ENCODE measurements at regions not wholly inside any gene's neighbourhood (a gene's known extent, or its start where the extent isn't known, plus 50 kb on each side); places are given as distances from the start of the nearest gene placed in this dataset.
A peak's percentile ranks its signal among the peaks of the same experiment; 100 is the strongest.

DNA sequence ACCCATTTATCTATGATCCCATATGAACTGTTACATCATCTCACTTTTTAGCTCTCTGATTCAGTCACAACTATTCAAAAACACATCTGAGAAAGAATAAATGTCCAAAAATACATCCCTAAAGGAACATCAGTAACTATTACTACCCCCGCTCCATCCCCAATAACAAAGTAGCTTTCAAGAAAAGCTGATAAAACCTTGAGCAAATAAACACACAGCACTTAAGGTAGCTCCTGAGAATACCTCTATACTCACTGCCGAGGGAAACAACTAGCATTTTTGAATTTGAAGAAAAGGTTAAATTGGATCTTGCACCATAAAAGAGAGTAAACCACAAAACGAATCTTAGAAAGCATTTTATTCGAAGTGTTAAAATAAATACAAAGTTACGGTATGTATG, 63.4 kb downstream of the PMAIP1 start:
- DNase-seq (ENCODE audit: low read depth in 2 of 2) = no peak

DNA sequence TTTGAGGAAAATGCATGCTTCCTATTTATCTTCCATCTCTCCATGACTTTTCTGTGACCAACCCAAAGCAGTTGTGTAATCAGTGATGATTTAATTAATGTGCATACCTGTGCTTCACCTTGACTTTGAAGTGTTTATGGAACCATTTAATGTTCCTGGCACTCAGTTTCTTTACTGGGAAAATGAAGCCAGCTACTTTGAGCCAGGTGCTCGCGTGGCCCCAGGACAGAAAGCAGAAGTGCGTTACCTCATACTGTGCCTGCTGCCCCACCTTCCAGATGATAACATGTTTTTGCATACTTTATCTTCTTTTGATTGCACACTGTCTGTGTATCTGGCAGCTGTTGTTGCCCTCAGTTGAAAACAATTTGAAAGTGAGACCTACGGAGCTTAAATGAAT, 61.3 kb downstream of the PMAIP1 start:
- DNase-seq (ENCODE audit: low read depth in 2 of 2) = no peak

DNA sequence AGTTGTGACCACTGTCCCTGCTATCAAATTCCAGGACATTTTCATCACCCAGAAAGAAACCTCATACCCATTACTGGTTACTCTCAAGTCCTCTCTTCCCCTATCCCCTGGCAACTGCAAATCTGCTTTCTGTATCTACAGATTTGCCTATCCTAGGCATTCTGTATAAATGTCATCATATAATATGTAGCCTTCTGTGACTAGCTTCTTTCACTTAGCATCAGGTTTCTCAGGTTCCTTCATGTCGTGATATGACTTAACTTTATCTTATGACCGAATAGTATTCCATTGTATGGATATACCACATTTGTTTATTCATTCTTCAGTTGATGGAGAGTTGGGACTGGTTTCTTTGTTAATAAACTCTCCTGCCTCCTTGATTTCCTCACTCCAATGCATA, 60.5 kb downstream of the PMAIP1 start:
- no peak for DNase-seq (ENCODE audit: low read depth in 2 of 2)

DNA sequence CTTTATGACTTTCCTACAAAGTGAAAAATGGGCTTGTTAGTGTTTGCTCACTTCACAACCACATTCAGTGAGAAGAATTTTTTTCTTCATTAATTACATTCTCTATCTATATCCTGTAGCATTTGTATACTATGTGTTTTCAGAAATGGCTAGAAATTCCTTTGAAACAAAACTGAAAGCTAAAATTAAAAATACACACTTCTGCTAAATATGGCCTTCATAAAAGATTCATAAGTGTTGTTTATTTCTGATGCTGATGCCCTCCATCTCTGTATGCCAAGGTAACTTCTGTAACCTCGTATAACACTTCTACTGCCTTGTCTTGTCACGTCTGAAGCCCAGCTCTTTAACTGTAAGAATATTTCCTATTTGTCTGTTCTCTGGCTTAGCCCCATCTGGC, 59.8 kb downstream of the PMAIP1 start:
- DNase-seq (ENCODE audit: low read depth in 2 of 2) = no peak

DNA sequence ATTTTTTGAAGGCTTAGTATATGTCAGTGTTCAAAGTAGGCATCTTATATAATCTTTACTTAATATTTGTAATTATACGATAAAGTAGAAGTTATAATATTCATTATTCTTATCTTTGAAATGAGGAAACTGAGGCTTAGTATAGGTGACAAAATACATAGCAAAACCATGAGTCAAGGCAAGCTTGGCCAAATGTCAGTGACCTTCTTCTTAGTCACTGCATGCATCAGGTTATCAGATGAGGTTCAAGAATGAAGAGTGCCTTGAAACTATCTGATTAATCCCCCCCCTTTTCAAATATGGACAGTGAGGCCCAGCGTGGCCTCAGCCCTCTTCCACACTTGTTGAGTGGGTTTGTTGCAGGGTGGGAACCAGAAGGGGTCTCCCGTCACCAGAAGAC, 59.3 kb downstream of the PMAIP1 start:
- no peak for DNase-seq (ENCODE audit: low read depth in 2 of 2)

DNA sequence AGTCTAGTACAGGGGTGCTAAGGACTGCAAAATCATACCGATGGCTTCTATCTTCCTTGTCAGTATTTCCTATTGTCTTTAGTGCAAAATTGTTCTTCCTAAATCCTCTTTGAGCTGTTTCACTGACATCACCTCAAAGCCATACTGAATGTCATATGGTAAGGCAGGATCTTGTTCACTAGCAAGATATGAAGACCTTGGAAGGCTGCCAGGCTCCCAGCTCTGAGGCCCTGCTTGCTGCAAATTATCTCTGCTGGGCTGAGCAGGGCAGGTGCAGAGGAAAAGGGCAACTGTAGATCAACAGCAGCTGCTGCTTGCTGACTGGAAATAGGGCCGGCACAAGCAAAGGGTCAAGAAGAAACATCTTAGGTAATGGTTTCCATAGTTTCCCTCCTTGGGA, 58.2 kb downstream of the PMAIP1 start:
- DNase-seq (ENCODE audit: low read depth in 2 of 2) = peak; percentile 33 to 40

DNA sequence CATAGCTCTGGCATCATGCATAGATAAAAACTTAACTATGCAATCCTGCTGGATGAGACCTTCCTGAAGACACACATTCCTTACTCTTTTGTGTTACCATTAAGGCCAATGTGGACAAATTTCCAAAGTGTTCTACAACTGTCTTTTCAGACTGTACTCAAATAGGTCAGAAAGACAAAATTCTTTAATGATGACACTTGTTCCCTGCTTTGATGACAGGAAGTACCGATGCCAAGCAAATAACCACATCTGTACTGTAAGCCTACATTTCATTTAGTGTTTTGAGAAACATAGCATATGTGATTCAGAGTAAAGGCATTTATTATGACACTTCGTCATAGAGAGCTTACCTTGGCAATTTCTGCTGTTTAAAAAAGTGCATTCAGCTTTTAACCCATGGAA, 55.0 kb downstream of the PMAIP1 start:
- DNase-seq (ENCODE audit: low read depth in 2 of 2) = no peak

DNA sequence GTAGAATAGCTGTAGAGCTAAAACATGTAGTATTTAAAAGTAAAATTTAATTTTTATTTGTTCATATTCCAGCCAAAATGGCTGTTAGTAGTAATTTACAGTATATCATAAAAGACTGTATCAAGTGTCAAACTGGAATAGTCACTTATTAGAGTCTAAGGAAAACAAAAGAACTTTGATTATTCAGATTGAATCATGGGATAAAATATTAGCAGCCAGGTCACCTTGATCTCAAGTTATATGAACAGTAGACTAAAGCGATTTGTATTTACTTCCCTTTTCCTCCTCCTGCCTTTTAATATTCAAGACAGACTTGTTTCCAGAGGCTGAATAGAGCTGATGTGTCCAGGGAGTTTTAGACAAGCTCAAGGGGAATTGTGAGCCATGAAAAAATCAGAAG, 54.4 kb downstream of the PMAIP1 start:
- DNase-seq (ENCODE audit: low read depth in 2 of 2) = no peak

Measured in fibroblast of skin of left quadriceps (primary cell).